ENCODE measurements at regions not wholly inside any gene's neighbourhood (a gene's known extent, or its start where the extent isn't known, plus 50 kb on each side); places are given as distances from the start of the nearest gene placed in this dataset.
A peak's percentile ranks its signal among the peaks of the same experiment; 100 is the strongest.
"Not testable (repeated sequence)": the region's sequence is repeated elsewhere in the genome, so short reads cannot be mapped to it uniquely, and the experiment has no call there.

GRCh38 chr21:31819692-31820091 is 53.1 kb upstream of the HUNK start:
- DNase-seq (ENCODE audit: low read depth): not testable (repeated sequence)

GRCh38 chr21:31814356-31814755 is 58.5 kb upstream of the HUNK start:
- DNase-seq (ENCODE audit: low read depth): not testable (repeated sequence)

DNA sequence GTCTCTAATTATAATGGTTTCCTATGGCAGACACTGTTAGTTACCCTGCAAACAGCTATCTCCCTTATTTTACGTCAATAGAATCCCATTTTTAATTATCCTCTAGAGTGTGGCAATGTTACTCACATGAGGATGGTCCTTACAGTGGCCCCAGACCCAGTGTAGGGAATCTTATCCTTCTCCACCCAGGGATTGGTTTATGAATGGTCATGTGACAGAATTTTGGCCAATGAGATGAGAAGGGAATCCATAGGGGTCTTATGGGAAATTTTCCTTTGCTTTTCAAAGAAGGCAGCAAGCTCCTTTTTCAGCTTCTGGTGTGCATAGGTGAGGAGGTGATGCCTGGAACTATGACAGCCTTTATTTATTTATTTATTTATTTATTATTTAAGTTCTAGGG is 59.0 kb upstream of the HUNK start:
- no peak for DNase-seq (ENCODE audit: low read depth)

DNA sequence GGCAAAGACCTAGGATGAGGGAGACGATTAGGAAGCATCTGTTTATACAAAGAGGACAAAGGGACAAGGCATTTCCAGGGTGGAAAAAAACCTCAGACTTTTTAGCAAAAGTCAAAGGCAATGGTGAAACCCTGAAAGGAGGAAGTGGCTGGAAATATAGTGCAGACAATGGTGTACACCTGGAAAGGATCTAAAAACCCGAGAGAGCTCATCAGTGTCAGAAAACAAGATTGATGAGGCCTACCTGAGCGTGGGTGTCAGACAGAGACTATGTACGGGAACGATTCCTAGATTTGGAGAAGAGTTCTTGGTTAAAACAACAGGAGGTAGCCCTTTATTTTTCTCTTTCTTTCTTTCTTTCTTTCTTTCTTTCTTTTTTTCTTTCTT is 68.8 kb upstream of the HUNK start:
- no peak for DNase-seq (ENCODE audit: low read depth)

DNA sequence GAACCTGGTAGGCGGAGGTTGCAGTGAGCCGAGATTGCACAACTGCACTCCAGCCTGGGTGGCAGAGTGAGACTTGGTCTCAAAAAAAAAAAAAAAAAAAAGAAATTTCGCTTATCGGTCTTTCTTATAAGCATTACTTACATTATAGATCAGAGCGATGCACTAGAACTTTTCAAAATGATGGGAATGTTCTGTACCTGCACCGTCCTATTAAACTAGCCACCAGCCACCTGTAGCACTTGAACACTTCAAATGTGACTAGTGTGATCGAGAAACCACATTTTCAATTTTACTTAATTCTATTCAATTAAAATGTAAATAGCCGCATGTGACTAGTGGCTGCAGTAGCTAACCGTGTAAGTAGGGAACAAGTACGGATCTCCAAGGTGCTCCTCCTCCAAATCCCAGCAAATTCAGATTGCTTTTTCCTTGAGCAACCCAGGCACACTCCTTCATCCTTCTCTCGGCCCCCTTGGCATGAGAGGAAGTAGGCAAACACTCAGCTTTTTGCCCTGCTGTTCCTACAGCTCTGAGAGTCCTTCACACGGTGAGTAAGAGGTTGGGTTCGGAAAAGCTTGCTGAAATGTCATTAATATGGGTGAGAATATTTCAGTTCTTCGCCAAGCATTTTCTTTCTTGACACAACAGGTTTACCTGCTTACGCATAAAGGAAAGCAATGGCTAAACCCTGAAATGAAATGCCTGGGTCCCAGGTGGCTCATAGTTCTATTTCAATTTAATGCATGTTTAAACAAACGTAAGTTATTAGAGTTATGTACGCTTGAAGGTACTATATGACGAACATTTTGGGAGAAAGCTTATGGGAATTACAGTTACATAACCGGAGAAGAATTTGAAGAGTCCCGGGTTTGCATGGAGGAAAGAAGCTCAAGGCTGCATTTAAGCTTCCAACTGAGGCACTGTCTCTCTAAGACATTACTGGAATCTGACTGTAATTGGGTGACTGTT is 69.5 kb upstream of the HUNK start:
- DNase-seq (ENCODE audit: low read depth): no peak

- no peak for DNase-seq (ENCODE audit: low read depth)
Measured at GRCh38 chr21:31802331-31802730, 70.4 kb upstream of the SCAF4 start.

- no peak for DNase-seq (ENCODE audit: low read depth)
Measured at GRCh38 chr21:31801551-31802219, 69.8 kb upstream of the SCAF4 start.

- no peak for DNase-seq (ENCODE audit: low read depth)
Measured at GRCh38 chr21:31798842-31799704, 67.2 kb upstream of the SCAF4 start.

DNA sequence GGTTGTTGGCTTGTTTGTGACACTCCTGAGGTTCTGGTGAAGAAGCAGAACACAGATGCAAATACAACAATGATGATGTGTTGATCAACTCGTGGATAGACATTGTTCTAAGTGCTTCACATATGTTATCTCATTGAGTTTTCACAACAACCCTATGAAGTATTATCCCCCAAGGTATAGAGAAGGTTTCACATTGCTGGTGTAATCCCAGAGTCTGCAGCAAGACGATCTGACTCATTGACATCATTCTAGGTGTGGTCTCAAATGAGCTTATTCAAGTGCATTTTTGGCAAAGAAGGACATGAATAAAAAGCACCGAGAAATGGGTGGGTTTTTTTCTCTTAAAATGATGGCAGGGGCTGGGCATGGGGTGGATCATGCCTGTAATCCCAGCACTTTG is 64.1 kb upstream of the SCAF4 start:
- DNase-seq (ENCODE audit: low read depth): no peak

DNA sequence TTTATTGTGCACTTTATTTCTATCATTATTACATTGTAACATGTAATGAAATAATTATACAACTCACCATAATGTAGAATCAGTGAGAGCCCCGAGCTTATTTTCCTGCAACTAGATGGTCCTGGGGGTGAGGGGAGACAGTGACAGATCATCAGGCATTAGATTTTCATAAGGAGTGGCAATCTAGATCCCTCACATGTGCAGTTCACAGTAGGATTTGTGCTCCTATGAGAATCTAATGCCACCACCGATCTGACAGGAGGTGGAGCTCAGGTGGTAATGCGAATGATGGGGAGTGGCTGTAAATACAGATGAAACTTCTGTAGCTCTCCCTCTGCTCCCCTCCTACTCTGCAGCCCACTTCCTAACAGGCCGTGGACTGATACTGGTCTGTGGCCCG is 58.5 kb upstream of the SCAF4 start:
- DNase-seq (ENCODE audit: low read depth): not testable (repeated sequence)

DNA sequence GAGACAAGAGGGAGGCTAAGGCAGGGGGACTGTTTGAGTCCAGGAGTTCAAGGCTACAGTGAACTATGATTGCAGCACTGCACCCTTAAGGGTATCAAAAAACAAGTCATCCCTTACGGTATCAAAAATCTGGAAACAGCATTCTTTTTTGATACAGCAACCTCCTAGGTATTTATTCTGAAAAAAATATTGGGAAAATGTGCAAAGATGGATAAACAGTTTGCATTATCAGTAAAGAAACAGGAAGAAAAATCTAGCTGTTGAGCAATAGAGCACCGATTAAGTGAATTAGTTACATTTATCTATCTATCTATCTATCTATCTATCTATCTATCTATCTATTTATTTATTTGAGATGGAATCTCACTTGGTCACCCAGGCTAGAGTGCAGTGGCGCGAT is 56.7 kb upstream of the SCAF4 start:
- no peak for DNase-seq (ENCODE audit: low read depth)

GRCh38 chr21:31787691-31788090 is 55.8 kb upstream of the SCAF4 start:
- DNase-seq (ENCODE audit: low read depth): not testable (repeated sequence)

- DNase-seq (ENCODE audit: low read depth): no peak
Measured at GRCh38 chr21:31786164-31786920, 54.4 kb upstream of the SCAF4 start.

DNA sequence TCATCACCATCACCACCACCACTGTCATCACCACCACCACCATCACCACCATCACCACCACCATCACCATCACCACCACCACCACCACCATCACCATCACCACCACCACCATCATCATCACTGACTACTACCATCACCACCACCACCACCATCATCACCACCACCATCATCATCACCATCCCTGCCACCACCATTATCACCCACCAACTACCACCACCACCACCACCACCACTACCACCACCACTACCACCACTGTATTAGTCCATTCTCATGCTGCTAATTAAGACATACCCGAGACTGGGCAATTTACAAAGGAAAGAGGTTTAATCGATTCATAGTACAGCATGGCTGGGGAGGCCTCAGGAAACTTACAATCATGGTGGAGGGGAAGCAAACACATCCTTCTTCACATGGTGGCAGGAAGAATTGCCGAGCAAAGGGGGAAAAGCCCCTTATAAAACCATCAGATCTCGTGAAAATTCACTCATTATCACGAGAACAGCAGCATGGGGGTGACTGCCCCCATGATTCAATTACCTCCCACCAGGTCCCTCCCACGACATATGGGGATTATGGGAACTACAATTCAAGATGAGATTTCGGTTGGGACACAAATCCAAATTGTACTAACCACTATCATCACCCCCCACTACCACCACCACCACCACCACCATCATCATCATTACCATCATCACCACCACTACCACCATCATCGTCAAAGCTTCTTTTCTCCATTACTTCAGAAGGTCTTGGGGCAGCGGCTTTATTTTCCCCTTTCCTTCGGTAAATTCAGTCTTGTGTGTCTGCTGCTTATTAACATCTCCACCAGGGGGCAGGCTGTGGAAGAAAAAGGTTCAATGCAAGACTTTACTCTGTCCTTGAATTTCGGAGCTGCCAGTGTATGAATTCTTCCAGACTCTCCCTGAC is 53.6 kb upstream of the SCAF4 start:
- DNase-seq (ENCODE audit: low read depth): peak; percentile 48

GRCh38 chr21:31781737-31782136 is 49.8 kb upstream of the SCAF4 start:
- no peak for DNase-seq (ENCODE audit: low read depth)
